Stimulated activated naive B cell treated with anti-CD40 and anti-IgM and Interleukin-4, amounts not matched to agents 10 μg/mL and 1 μg/mL and 100 μg/mL, for 72 hours (primary cell): ENCODE measurements at regions not wholly inside any gene's neighbourhood (a gene's known extent, or its start where the extent isn't known, plus 50 kb on each side); places are given as distances from the start of the nearest gene placed in this dataset.

Experiments
- ATAC-seq, 2 donors: fragments of 150-1000 bp; cut with Tn5 transposase; replicated peaks; 2 replicates each; pipeline ENCODE4 v1.10.0; 2021; ENCODE audit warnings: moderate library complexity in 1 of 2
- DNase-seq: peaks from one replicate; pipeline ENCODE4 v3.0.0; 2021
- H3K27ac Mint-ChIP-seq: one replicate; pipeline ENCODE4 v1.8.0; 2022; ENCODE audit warnings: mild to moderate bottlenecking, mixed read lengths
- H3K27me3 Mint-ChIP-seq, 2 donors: one replicate each; pipeline ENCODE4 v1.8.0; 2022; ENCODE audit warnings: mixed read lengths in 2 of 2
- H3K36me3 Mint-ChIP-seq, 2 donors: one replicate each; pipeline ENCODE4 v1.8.0; 2022; ENCODE audit warnings: mixed read lengths in 2 of 2, mild to moderate bottlenecking in 1 of 2
- H3K4me1 Mint-ChIP-seq, 2 donors: one replicate each; pipeline ENCODE4 v1.8.0; 2022; ENCODE audit warnings: mixed read lengths in 2 of 2, mild to moderate bottlenecking in 1 of 2
- H3K4me3 Mint-ChIP-seq, 2 donors: one replicate each; pipeline ENCODE4 v1.8.0; 2022; ENCODE audit warnings: mild to moderate bottlenecking in 2 of 2, mixed read lengths in 2 of 2, moderate library complexity in 1 of 2
- H3K9me3 Mint-ChIP-seq, 2 donors: one replicate each; pipeline ENCODE4 v1.8.0; 2022; ENCODE audit warnings: mixed read lengths in 2 of 2, mild to moderate bottlenecking in 1 of 2

DNA sequence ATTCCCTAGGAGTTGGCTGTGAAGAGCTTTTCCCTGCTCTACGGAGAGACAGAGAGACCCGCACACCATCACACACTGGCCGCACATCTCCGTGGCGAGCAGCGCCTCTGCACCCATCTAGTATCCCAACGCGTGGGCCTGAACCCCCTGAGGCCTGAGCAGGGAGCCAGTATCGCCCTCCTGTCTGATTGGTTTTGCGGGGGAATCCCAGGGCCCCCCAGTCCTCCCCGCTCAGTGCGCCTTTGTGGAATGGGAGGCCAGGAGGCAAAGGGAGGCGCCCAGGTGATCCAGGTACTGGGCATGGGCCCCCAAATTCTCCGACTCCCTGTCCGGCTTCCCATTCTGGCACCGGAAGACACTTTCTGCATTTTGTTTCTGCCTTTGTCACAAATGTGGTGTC is 344.3 kb downstream of the GLRX3 start:
- ATAC-seq = no peak
- H3K27ac Mint-ChIP-seq = no peak overlapping the region

DNA sequence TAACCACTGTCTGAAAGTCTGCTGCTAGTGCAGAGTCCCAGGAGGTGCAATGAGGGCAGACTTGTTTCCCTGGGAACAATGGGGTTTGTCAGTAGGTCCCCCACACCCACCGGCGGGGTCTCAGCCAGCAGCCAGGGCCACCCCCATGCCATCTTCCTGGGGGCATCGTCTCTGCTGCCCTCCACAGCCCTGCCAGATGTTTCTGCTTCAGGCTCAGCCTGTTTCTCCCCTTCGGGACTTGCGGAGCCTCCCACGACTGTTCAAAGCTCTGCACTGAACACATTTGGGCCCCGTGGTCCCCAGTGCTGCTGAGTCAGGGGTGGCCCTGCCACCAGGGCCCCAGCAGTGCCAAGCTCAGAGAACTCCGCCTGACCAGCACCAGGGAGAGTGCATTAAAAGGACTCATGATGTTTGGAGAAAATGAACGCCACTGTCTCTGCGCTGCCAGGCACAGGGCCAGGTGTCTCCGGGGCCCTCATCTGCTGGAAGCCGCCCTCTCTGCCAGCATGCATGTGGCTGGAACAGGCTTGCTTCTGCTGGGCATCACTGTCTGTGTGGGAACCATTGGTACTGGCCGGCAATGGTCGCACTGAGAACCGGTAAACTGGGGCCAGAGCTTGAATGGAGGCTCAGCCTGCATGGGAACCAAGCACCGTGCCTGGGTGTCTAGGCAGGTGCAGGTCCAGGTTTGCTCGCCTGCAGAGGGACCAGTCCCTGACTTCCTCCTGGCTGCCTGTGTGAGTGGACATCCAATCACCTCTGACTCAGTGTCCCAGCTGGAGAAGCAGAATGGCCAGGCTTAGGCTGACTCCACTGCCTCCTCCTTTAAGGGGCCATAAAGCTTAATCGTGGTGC is 345.1 kb downstream of the GLRX3 start:
- Mint-ChIP-seq H3K4me3 (no peak overlapping the region), H3K27ac (no peak overlapping the region), H3K9me3 (no peaks in the 10 kb centered on the region), H3K27me3 (no peaks in the 10 kb centered on the region), H3K4me1 (no peaks in the 10 kb centered on the region), H3K36me3 (no peaks in the 10 kb centered on the region)
- ATAC-seq (no peak), DNase-seq (no peak)

More for the DNA sequence above, 344.3 kb downstream of the GLRX3 start:
- H3K36me3 Mint-ChIP-seq = no peaks in the 10 kb centered on the region
- DNase-seq = no peak
- H3K4me1 Mint-ChIP-seq = no peaks in the 10 kb centered on the region
- H3K4me3 Mint-ChIP-seq = no peak overlapping the region
- no peaks in the 10 kb centered on the region for H3K9me3 Mint-ChIP-seq
- no peaks in the 10 kb centered on the region for H3K27me3 Mint-ChIP-seq

DNA sequence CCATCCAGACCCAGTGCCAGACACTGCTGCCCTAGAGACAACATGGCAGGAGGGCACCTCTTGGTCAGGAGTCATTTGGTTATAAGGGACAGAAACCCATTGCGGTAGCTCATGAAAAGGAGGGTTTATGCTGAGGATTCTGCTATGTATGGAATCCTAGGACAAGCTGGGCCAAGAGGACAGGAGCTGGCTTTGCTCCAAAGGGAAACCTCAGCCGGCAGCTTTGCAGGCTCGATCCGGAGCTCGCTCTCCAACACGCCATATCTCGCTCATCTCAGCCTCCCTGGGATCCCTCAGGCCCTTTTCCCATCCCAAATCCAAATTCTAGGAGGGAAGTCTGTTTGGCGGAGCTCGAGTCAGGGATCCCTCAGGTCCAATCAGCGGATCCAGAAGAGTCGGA is 345.7 kb downstream of the GLRX3 start:
- no peak for DNase-seq
- Mint-ChIP-seq H3K36me3 (no peaks in the 10 kb centered on the region), H3K4me1 (no peaks in the 10 kb centered on the region), H3K27me3 (no peaks in the 10 kb centered on the region), H3K9me3 (no peaks in the 10 kb centered on the region), H3K4me3 (no peak overlapping the region), H3K27ac (no peak overlapping the region)
- ATAC-seq = no peak

DNA sequence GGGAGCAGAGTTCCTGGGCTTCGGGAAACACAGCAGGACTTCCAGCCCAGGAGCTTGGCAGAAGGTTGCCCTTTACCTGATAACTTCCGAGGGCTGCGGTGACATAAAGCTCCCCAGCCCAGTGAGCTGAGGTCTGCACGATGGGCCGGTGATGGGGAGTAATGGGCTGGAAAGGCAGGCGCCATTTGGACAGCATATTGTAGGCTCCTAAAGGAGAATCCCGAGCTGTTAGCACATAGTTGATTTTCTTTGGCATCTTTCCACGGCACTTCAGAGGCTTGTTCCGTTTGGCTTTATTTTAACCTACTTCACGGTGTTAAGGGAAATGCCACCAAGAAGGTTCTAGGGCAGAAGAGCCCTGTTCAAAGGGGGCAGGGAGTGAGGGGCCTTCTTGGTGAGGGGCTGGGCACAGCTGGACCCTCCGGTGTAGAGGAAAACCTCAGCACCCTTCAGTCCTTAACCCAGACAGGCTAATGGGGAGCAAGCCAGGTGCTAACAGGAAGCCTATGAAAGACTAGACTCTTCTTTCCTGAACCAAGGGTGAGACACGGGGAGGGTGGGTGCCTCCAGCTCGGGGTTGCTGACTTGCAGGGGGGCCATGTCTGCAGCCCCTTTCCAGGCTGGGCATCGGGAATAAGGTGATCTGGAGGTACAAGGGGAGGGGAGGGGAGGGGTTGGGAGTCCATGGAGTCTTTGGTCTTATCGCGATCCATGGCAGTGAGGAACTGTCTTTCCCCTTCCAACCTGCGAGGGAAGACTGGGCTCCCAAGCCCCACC is 347.7 kb downstream of the GLRX3 start:
- Mint-ChIP-seq H3K9me3 (peaks cover 0 to 1% of the 10 kb centered on the region in 2 donors), H3K4me3 (no peak overlapping the region), H3K27me3 (no peaks in the 10 kb centered on the region), H3K27ac (no peak overlapping the region), H3K4me1 (no peaks in the 10 kb centered on the region), H3K36me3 (no peaks in the 10 kb centered on the region)
- DNase-seq (no peak), ATAC-seq (no peak)

DNA sequence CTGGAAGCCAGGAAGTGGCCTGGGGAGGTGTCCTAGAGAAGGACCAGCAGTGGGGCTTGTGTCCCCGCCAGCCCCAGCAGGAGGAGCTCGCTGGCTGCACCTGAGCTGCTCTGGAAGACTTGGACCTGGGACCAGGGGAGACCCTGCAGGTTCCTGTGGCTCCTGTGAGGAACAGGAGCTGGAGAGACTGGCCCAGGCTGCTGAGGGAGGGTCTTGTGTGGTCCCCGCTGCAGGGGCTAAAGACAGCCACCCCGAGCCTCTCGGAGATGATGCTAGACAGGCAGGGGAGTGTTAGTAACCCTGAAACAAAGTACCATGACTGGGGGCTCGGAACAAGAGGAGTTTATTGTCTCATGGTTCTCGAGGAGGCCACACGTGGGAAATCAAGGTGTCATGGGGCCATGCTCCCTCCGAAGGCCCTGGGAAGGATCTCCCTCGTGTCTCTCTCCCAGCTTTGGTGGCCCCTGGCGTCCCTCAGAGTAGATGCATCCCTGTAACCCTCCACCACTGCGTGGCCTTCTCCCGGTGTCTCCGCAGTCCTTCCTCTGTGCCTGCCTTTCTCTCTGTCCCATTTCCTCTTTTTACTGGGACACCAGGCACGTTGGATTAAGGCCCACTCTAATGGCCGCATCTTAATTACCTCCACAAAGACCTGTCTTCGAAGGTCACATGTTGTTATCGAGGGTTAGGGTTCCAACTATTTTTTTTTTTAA is 348.4 kb downstream of the GLRX3 start:
- H3K36me3 Mint-ChIP-seq = no peaks in the 10 kb centered on the region
- ATAC-seq (no peak), DNase-seq (no peak)
- no peaks in the 10 kb centered on the region for H3K27me3 Mint-ChIP-seq
- H3K27ac Mint-ChIP-seq = no peak overlapping the region
- no peaks in the 10 kb centered on the region for H3K4me1 Mint-ChIP-seq
- H3K4me3 Mint-ChIP-seq = no peak overlapping the region
- peaks cover 0 to 1% of the 10 kb centered on the region in 2 donors for H3K9me3 Mint-ChIP-seq

DNA sequence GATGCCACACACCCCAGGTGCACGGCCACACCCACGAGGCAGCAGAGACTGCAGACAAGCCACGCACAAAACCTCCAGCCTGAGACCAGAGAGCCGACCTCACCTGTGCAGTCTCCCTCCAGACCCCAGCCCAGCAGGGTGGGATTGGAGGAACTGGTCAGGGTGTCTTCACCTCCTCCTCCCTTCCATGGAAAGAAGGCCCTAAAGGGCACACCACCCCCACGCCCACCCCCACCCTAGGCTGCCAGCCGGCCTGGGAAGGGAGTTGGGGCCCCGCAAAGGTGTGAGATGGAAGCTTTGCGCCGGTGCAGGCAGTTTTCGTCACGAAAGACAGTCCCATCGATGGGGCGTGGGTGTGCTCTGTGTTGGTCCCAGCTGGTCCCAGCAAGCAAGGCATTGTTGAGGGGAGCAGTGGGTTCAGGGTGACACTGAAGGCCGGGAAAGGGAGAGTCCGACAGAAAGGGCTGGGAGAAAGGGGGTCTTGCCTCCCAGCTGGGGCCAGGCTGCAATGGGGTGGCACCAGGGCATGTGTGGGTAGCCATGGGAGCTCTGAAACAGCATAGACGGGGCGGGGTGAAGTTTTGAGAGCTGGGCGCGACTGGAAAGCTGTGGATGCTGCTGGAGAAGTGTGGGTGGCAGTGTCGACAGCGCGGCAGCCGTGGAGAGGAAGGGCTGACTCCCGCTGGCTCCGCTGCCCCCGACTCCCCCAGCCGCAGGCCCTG is 349.2 kb downstream of the GLRX3 start:
- H3K4me1 Mint-ChIP-seq = no peaks in the 10 kb centered on the region
- no peak for ATAC-seq
- H3K9me3 Mint-ChIP-seq = peaks cover 0 to 1% of the 10 kb centered on the region in 2 donors
- H3K27ac Mint-ChIP-seq = no peak overlapping the region
- H3K4me3 Mint-ChIP-seq = no peak overlapping the region
- DNase-seq = no peak
- H3K27me3 Mint-ChIP-seq = no peaks in the 10 kb centered on the region
- H3K36me3 Mint-ChIP-seq = no peaks in the 10 kb centered on the region

DNA sequence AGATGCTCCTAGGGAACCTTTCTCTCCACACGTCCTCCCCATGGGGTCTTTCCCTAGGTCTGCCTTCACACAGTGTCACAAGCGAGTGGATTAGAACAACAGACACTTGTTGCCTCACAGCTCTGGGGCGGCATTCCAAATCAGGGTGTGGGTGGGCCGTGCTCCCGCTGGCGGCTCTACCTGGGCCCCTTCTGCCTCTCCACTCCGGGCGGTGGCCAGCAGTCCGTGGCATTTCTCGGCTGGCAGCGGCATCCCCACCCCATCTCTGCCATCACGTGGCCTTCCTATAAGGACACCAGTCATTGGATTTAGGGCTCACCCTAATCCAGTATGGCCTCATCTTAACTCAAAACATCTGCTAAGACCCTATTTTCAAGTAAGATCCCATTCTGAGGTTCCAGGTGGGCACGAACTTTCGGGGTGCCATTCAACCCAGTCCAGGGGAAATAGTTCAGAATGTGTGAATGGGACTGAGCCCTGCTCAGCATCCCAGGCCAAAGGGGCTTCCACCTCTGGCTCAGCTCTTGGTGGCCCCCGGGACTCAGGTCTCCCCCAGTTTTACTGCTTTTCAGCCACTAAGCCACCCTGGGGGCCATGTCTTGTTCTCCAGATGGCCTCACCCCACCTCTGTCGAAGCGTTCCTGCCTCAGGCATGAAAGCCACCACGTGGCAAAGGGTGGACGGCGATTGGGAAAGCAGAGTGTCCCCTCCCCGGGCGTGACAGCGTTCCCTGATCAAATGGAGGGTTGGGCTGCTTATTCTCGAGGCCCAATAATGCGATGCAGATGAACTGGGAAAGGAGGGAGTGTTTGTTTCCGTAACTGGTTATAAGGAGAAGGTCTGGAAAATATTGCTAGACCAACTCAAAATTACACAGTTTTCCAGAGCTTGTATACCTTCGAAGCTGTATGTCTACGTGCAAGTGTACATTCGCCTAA is 350.0 kb downstream of the GLRX3 start:
- no peak overlapping the region for H3K4me3 Mint-ChIP-seq
- no peak overlapping the region for H3K27ac Mint-ChIP-seq
- no peaks in the 10 kb centered on the region for H3K27me3 Mint-ChIP-seq
- H3K4me1 Mint-ChIP-seq = no peaks in the 10 kb centered on the region
- H3K36me3 Mint-ChIP-seq = no peaks in the 10 kb centered on the region
- DNase-seq = no peak
- peaks cover 0 to 1% of the 10 kb centered on the region in 2 donors for H3K9me3 Mint-ChIP-seq
- ATAC-seq = no peak

DNA sequence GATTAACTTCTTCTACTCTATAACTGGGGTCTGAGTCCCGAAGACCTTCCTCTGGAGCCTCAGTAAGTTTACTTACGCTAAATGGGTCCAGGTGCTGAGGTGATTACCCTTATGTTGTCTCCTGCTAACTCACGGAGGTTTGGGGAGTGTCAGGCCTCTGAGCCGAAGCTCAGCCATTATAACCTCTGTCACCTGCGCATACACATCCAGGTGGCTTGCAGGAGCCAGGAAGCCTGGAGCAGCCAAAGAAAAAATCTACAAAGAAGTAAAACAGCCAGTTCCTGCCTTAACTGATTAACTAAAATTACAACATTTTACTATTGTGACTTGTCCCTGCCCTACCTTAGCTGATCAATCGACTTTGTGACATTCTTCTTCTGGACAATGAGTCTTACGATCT is 350.7 kb downstream of the GLRX3 start:
- DNase-seq (no peak), ATAC-seq (no peak)
- Mint-ChIP-seq H3K27ac (no peak overlapping the region), H3K4me1 (no peaks in the 10 kb centered on the region), H3K27me3 (no peaks in the 10 kb centered on the region), H3K4me3 (no peak overlapping the region), H3K36me3 (no peaks in the 10 kb centered on the region), H3K9me3 (peaks cover 0 to 1% of the 10 kb centered on the region in 2 donors)

DNA sequence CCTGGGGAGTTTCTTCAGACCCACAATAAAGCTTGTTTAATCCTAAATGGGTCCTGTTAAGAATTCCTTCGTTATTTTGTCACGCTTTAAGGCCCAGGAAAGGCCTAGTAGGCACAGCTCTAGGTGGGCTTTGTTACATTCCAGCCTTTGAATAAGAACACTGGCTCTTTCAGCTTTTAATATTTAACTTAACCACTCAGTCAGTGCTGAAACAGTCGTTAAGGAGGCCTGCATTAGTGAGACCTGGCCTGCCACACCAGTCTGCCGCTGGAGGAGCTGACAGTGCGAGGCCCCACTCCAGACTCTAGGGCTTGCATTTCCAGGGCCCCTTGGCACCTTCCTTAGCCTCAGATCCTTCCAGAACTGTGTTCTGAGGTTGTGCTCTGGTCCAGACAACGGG is 351.4 kb downstream of the GLRX3 start:
- Mint-ChIP-seq H3K9me3 (peaks cover 0 to 1% of the 10 kb centered on the region in 2 donors), H3K4me3 (no peak overlapping the region), H3K27me3 (no peaks in the 10 kb centered on the region), H3K27ac (no peak overlapping the region), H3K36me3 (no peaks in the 10 kb centered on the region), H3K4me1 (no peaks in the 10 kb centered on the region)
- DNase-seq (no peak), ATAC-seq (no peak)

DNA sequence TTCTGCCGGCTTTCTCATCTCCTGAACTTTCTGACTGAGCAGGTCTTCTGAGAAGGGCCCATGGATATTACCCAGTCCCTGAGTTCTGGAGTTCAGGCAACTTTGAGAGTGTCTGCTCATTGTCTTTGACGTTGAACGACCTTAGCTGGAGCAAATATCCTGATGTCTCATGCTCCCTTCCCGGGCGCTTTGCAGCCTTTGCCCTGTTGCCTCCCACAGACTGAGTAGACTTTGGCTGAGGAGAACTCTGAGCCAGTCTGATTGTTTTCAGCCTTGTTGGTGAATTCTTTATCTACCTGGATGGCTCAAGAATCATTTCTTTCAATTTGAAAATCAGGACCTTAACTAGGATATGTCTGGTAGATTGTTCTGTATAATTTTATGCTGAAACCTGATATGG is 353.7 kb downstream of the GLRX3 start:
- Mint-ChIP-seq H3K9me3 (peaks cover 0 to 1% of the 10 kb centered on the region in 2 donors), H3K4me1 (no peaks in the 10 kb centered on the region), H3K4me3 (no peak overlapping the region), H3K27ac (no peak overlapping the region), H3K36me3 (no peaks in the 10 kb centered on the region), H3K27me3 (no peaks in the 10 kb centered on the region)
- DNase-seq (no peak), ATAC-seq (no peak)

DNA sequence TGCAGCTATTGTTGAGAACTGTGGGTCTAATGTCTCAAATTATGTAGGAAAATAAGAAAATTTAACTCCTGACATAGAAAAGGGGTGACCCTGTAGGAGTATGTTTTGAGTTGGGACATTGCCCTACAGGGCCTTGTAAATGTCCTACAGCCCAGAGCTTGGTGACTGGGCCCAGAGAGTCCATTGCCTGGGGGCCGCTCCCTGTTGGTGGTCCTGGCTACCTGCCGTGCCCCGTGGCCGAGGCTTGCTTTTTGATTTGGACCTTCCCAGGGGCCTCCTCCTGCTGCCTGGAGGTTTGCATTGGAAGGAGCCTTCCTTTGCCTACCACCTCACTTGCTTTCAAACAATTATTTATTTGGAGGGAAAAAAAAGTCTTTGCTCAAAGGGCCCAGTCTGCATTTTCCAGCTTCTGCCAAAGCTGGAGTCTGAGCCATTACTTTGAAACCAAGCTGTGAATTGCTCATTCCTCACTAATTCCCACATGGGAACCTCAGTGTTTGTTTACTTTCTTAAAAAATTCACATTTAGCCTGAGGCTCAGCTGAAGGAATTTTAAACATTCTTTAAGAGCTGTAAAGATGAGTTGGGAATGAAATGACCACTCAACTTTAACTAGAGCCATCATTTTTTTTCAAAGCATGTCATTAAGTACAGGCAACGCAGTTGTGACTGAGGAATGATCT is 355.0 kb downstream of the GLRX3 start:
- H3K36me3 Mint-ChIP-seq = no peaks in the 10 kb centered on the region
- no peak for DNase-seq

DNA sequence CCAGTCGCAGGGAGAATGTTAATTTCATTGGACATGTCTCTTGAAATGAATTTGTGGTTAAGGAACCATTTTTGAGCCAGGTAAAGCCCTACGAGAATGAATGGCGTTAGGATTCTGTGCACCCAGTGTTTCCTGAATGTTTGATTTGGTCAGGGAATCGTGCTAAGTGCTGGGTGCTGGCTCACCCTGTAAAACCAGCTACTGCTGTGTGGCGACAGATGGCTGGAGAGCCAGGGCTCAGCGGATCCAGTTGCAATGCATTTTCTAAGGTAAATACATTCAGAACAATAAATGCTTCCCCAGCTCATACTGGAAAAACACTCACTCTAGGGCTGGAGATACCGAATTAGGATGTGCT is 355.5 kb downstream of the GLRX3 start:
- DNase-seq (no peak), ATAC-seq (no peak)
- Mint-ChIP-seq H3K27me3 (no peaks in the 10 kb centered on the region), H3K27ac (no peak overlapping the region), H3K9me3 (peaks cover 0 to 1% of the 10 kb centered on the region in 2 donors), H3K36me3 (no peaks in the 10 kb centered on the region), H3K4me1 (no peaks in the 10 kb centered on the region), H3K4me3 (no peak overlapping the region)

More for the DNA sequence above, 355.0 kb downstream of the GLRX3 start:
- Mint-ChIP-seq H3K9me3 (peaks cover 0 to 1% of the 10 kb centered on the region in 2 donors), H3K4me1 (no peaks in the 10 kb centered on the region), H3K4me3 (no peak overlapping the region), H3K27ac (no peak overlapping the region), H3K27me3 (no peaks in the 10 kb centered on the region)
- ATAC-seq = no peak
